Right atrium auricular region (tissue), 2 donors: ENCODE measurements at regions not wholly inside any gene's neighbourhood (a gene's known extent, or its start where the extent isn't known, plus 50 kb on each side); places are given as distances from the start of the nearest gene placed in this dataset.

Experiments
- DNase-seq: peaks from one replicate; pipeline ENCODE4 v3.0.0-alpha.2; 2019; ENCODE audit warnings: low spot score
- H3K27ac ChIP-seq, 2 donors: fragments of 200-600 bp; sonication (generic); 1 replicate in 1 of 2; 2 replicates in 1 of 2; pipeline ENCODE4 v1.5.1; 2016 to 2019
- H3K27me3 ChIP-seq, 2 donors: fragments of 200-600 bp; sonication (generic); one replicate each; pipeline versions ENCODE4 v1.5.1 to v1.6.0; 2017 to 2019
- H3K36me3 ChIP-seq: fragments of 200-600 bp; sonication (generic); one replicate; pipeline ENCODE4 v1.5.1; 2016
- H3K4me1 ChIP-seq, 2 donors: fragments of 200-600 bp; sonication (generic); one replicate each; pipeline versions ENCODE4 v1.5.1 to v1.6.0; 2017 to 2019
- H3K4me3 ChIP-seq, 2 donors: fragments of 200-600 bp; sonication (generic); 1 replicate in 1 of 2; 2 replicates in 1 of 2; pipeline ENCODE4 v1.5.1; 2017 to 2019; ENCODE audit warnings: mild to moderate bottlenecking in 1 of 2, moderate library complexity in 1 of 2
- H3K9me3 ChIP-seq, 2 donors: fragments of 200-600 bp; sonication (generic); one replicate each; pipeline ENCODE4 v1.5.1; 2019
- CTCF ChIP-seq, 2 donors: fragments of 200-600 bp; sonication (generic); IDR thresholded peaks; one replicate each; pipeline ENCODE4 v1.5.1; 2019; ENCODE audit warnings: antibody characterized with exemption in 2 of 2

DNA sequence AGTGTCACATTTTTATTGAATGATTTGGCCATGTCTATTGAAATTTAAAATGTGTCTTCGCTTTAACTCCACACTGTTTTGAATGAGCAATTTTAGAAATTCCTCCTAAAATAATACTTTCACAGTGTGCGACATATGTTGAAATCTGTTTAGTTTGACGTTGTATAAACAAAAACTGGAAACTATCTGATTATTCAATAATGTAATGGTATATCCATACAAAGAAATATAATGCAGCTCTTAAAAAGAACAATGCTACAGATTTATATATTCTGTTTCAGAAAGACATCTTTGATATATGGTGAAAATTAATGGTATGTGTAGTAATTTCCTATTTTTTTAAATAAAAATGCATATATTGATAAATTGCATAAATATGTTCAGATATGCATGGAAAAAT is 268.7 kb upstream of the SORL1-AS1 start:
- TF ChIP-seq CTCF (IDR thresholded peaks at IDR 0.05): no peak

DNA sequence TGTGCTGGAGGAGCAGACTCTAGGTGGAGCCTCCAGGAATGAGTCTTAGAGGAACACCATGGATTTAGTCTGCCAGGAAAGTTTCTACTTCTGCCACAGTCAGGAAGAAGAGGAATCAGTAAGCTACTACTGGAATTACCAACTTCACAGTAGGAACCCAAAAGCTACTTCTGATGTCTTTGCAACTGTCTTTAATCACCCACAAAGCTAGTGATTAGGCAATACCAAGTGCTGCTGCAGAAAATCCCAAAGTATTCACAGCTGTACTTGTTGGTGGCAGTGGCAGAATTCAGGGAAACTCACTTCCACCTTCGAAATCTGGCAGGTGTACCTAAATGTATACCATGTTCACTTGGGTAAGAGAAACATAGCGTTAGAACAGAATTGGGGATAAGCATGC is 264.5 kb upstream of the SORL1-AS1 start:
- Histone ChIP-seq H3K4me1 (peaks cover 0 to 5% of the 10 kb centered on the region in 2 donors), H3K27ac (no peak overlapping the region), H3K9me3 (no peaks in the 10 kb centered on the region), H3K4me3 (no peak overlapping the region), H3K36me3 (no peaks in the 10 kb centered on the region), H3K27me3 (no peaks in the 10 kb centered on the region)
- no peak for DNase-seq
- TF ChIP-seq CTCF (IDR thresholded peaks at IDR 0.05): no peak

More for the DNA sequence above, 268.7 kb upstream of the SORL1-AS1 start:
- no peaks in the 10 kb centered on the region for H3K36me3 ChIP-seq
- peaks cover 0 to 16% of the 10 kb centered on the region in 2 donors for H3K4me1 ChIP-seq
- no peak overlapping the region for H3K27ac ChIP-seq
- H3K4me3 ChIP-seq: no peak overlapping the region
- no peaks in the 10 kb centered on the region for H3K27me3 ChIP-seq
- no peaks in the 10 kb centered on the region for H3K9me3 ChIP-seq
- no peak for DNase-seq

GRCh38 chr11:121716060-121716459 is 263.3 kb upstream of the SORL1-AS1 start:
- DNase-seq: no peak
- no peak overlapping the region for H3K27ac ChIP-seq

GRCh38 chr11:121715405-121715804 is 262.6 kb upstream of the SORL1-AS1 start:
- TF ChIP-seq CTCF (IDR thresholded peaks at IDR 0.05): no peak
- Histone ChIP-seq H3K27ac (no peak overlapping the region), H3K4me3 (no peak overlapping the region), H3K9me3 (no peaks in the 10 kb centered on the region), H3K27me3 (no peaks in the 10 kb centered on the region), H3K36me3 (no peaks in the 10 kb centered on the region), H3K4me1 (no peaks in the 10 kb centered on the region)
- no peak for DNase-seq

More at GRCh38 chr11:121716060-121716459, 263.3 kb upstream of the SORL1-AS1 start:
- TF ChIP-seq CTCF (IDR thresholded peaks at IDR 0.05): no peak
- H3K4me3 ChIP-seq: no peak overlapping the region
- H3K9me3 ChIP-seq: no peaks in the 10 kb centered on the region
- H3K4me1 ChIP-seq: no peaks in the 10 kb centered on the region
- no peaks in the 10 kb centered on the region for H3K27me3 ChIP-seq
- no peaks in the 10 kb centered on the region for H3K36me3 ChIP-seq

- H3K4me1 ChIP-seq: no peaks in the 10 kb centered on the region
- H3K27ac ChIP-seq: no peak overlapping the region
- TF ChIP-seq CTCF (IDR thresholded peaks at IDR 0.05): no peak
- no peak for DNase-seq
- no peaks in the 10 kb centered on the region for H3K27me3 ChIP-seq
- H3K4me3 ChIP-seq: no peak overlapping the region
- H3K9me3 ChIP-seq: no peaks in the 10 kb centered on the region
- H3K36me3 ChIP-seq: no peaks in the 10 kb centered on the region
Measured at GRCh38 chr11:121714351-121714750, 261.6 kb upstream of the SORL1-AS1 start.

DNA sequence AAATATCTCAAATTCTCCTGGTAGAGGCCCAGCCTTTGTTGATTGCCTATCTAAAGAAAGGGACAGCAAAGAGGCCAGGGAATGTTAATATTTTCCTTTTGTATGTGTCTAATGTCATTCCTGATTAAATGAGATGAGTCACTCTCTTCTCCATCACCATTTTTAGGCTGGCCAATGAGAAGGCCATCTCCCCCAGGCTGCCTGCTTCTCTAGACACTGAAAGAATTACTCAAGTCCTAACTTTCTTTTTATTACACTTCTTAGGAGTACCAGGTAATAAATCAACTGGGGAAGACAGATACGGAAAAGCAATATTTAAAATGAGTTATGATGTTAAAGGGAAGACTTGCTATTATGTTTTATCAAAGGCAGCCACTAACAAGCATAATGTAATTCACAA is 259.2 kb upstream of the SORL1-AS1 start:
- no peak for TF ChIP-seq CTCF (IDR thresholded peaks at IDR 0.05)
- H3K4me3 ChIP-seq: no peak overlapping the region
- no peaks in the 10 kb centered on the region for H3K9me3 ChIP-seq

More for the DNA sequence above, 259.2 kb upstream of the SORL1-AS1 start:
- Histone ChIP-seq H3K27me3 (no peaks in the 10 kb centered on the region), H3K36me3 (no peaks in the 10 kb centered on the region), H3K4me1 (no peaks in the 10 kb centered on the region), H3K27ac (no peak overlapping the region)
- no peak for DNase-seq
